Type B pancreatic cell (in vitro differentiated cells): ENCODE measurements at regions not wholly inside any gene's neighbourhood (a gene's known extent, or its start where the extent isn't known, plus 50 kb on each side); places are given as distances from the start of the nearest gene placed in this dataset.
A peak's percentile ranks its signal among the peaks of the same experiment; 100 is the strongest.
"Not testable (repeated sequence)": the region's sequence is repeated elsewhere in the genome, so short reads cannot be mapped to it uniquely, and the experiment has no call there.

ENCODE experiments used
- DNase-seq: peaks from one replicate; pipeline ENCODE4 v3.0.0; 2021; ENCODE audit warnings: mixed read lengths; ENCODE audit not compliant: unreplicated experiment; ENCODE audit errors: extremely low spot score
- H3K27ac Mint-ChIP-seq: 2 replicates; pipeline ENCODE4 v1.8.0; 2021; ENCODE audit warnings: mild to moderate bottlenecking, mixed read lengths
- H3K27me3 Mint-ChIP-seq: 2 replicates; pipeline ENCODE4 v1.8.0; 2021; ENCODE audit warnings: mixed read lengths
- H3K36me3 Mint-ChIP-seq: 2 replicates; pipeline ENCODE4 v1.8.0; 2021; ENCODE audit warnings: mixed read lengths
- H3K4me1 Mint-ChIP-seq: one replicate; pipeline ENCODE4 v1.8.0; 2021; ENCODE audit warnings: mixed read lengths; ENCODE audit not compliant: unreplicated experiment
- H3K4me3 Mint-ChIP-seq: 2 replicates; pipeline ENCODE4 v1.8.0; 2021; ENCODE audit warnings: mild to moderate bottlenecking, mixed read lengths
- H3K9me3 Mint-ChIP-seq: 2 replicates; pipeline ENCODE4 v1.8.0; 2021; ENCODE audit warnings: mixed read lengths
- TF ChIP-seq, protein P1 (sequence below): fragments of 200-600 bp; sonication (generic); conservative IDR thresholded peaks from 2 replicates; pipeline ENCODE4 v1.5.0; 2021; ENCODE audit warnings: antibody characterized with exemption, mild to moderate bottlenecking

GRCh38 chr9:87781331-87781730 lies 55.4 kb downstream of the CTSL start:
- H3K36me3 Mint-ChIP-seq = no peaks in the 10 kb centered on the region
- no peak for DNase-seq
- peaks cover 11% of the 10 kb centered on the region for H3K4me1 Mint-ChIP-seq
- no peak overlapping the region for H3K27ac Mint-ChIP-seq
- TF ChIP-seq, protein P1, sequence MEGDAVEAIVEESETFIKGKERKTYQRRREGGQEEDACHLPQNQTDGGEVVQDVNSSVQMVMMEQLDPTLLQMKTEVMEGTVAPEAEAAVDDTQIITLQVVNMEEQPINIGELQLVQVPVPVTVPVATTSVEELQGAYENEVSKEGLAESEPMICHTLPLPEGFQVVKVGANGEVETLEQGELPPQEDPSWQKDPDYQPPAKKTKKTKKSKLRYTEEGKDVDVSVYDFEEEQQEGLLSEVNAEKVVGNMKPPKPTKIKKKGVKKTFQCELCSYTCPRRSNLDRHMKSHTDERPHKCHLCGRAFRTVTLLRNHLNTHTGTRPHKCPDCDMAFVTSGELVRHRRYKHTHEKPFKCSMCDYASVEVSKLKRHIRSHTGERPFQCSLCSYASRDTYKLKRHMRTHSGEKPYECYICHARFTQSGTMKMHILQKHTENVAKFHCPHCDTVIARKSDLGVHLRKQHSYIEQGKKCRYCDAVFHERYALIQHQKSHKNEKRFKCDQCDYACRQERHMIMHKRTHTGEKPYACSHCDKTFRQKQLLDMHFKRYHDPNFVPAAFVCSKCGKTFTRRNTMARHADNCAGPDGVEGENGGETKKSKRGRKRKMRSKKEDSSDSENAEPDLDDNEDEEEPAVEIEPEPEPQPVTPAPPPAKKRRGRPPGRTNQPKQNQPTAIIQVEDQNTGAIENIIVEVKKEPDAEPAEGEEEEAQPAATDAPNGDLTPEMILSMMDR = no peak
- no peak overlapping the region for H3K4me3 Mint-ChIP-seq
- no peaks in the 10 kb centered on the region for H3K27me3 Mint-ChIP-seq
- H3K9me3 Mint-ChIP-seq = peaks cover 11% of the 10 kb centered on the region

GRCh38 chr9:87783180-87783579 lies 57.3 kb downstream of the CTSL start:
- Mint-ChIP-seq H3K27me3 (no peaks in the 10 kb centered on the region), H3K27ac (no peak overlapping the region), H3K4me1 (peaks cover 11% of the 10 kb centered on the region), H3K36me3 (no peaks in the 10 kb centered on the region), H3K9me3 (peaks cover 11% of the 10 kb centered on the region), H3K4me3 (no peak overlapping the region)
- TF ChIP-seq, protein P1 = no peak
- DNase-seq = no peak

- H3K9me3 Mint-ChIP-seq, H3K36me3 Mint-ChIP-seq, H3K27ac Mint-ChIP-seq, DNase-seq, H3K27me3 Mint-ChIP-seq: not testable (repeated sequence)
- peak overlapping the region; percentile 14 for H3K4me3 Mint-ChIP-seq
- peaks cover 11% of the 10 kb centered on the region for H3K4me1 Mint-ChIP-seq
Measured at GRCh38 chr9:87785315-87785970, 59.5 kb downstream of the CTSL start.

GRCh38 chr9:87786423-87786822 lies 60.5 kb downstream of the CTSL start:
- no peaks in the 10 kb centered on the region for H3K27me3 Mint-ChIP-seq
- peaks cover 11% of the 10 kb centered on the region for H3K4me1 Mint-ChIP-seq
- peaks cover 4% of the 10 kb centered on the region for H3K9me3 Mint-ChIP-seq

DNA sequence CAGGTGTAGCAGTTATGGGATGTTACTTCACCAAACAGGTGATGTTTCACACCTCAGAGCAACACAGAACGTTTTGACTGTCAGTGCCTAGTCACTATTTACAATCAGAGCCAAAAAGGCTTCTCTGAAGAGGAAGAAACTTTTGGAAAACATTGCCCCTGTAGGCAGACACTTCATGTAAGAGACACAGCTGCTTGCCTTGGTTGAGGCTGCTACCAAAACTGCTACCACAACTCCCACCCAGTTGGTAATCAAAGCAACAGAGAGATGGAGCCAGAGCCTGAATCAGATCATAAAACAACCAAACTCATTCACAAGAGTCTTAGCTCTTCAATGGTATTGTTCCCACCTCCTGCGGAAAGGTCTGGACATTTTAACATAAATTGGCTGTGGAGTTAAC lies 61.0 kb downstream of the CTSL start:
- Mint-ChIP-seq H3K36me3 (no peaks in the 10 kb centered on the region), H3K4me3 (no peak overlapping the region), H3K27ac (no peak overlapping the region), H3K9me3 (peaks cover 4% of the 10 kb centered on the region), H3K4me1 (peaks cover 11% of the 10 kb centered on the region), H3K27me3 (no peaks in the 10 kb centered on the region)
- TF ChIP-seq, protein P1 = no peak
- no peak for DNase-seq

More at GRCh38 chr9:87786423-87786822, 60.5 kb downstream of the CTSL start:
- no peaks in the 10 kb centered on the region for H3K36me3 Mint-ChIP-seq
- TF ChIP-seq, protein P1 = no peak
- DNase-seq = no peak
- no peak overlapping the region for H3K4me3 Mint-ChIP-seq
- no peak overlapping the region for H3K27ac Mint-ChIP-seq

DNA sequence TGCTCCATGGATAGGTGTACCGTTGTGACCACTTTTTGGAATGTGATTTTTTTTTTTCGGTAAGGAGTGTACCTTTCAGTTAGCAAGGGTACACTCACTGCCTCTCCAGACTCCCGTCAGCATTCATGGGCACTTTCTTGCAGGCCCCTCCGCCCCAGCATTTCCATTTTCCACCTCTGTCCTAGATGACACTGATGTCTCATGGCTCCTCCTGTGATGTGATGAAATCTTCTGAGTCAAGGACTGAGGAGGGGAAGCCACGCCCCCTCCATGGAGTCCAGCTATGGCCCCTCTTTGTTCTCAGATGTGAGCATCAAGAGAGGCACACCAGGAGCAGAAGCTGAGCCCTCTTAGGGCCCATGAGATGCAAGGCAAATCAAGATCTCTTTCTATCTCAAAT lies 61.8 kb downstream of the CTSL start:
- Mint-ChIP-seq H3K27ac (no peak overlapping the region), H3K27me3 (no peaks in the 10 kb centered on the region), H3K9me3 (peaks cover 4% of the 10 kb centered on the region)

More for the DNA sequence above, 61.8 kb downstream of the CTSL start:
- no peak for DNase-seq
- Mint-ChIP-seq H3K4me3 (no peak overlapping the region), H3K4me1 (peaks cover 11% of the 10 kb centered on the region), H3K36me3 (no peaks in the 10 kb centered on the region)
- TF ChIP-seq, protein P1 = no peak
